Pulmonary artery endothelial cell (primary cell): ENCODE measurements at regions not wholly inside any gene's neighbourhood (a gene's known extent, or its start where the extent isn't known, plus 50 kb on each side); places are given as distances from the start of the nearest gene placed in this dataset.

Experiments used
- DNase-seq: peaks from one replicate; pipeline ENCODE4 v3.0.0-alpha.2; 2011; ENCODE audit warnings: low read depth, low spot score

DNA sequence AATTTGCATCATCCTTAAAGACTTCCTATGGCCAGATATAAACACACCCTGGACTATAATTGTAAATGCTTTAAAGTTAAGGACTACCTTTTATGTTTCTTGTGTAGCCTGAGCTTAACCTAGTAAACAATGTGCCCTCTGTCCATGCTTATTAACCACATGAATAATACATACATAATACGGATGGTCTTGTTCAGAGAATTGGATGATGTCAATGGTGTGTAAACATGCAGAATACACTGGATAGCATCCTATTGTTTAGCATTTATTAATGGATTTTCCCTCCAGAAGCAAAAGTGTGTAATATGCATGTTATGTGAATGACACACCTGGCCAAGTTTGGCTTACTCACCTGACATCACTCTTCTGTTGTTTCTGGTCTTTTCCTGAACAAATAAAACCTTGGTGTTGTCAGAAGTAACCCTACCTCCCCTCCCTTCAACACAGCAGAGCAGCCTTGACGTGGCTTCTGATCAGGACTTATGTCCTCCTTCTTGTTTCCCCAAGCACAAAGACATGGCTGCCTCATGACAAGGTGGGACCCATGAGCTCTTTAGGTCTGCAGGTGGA is 517.9 kb downstream of the MTRR start:
- no peak for DNase-seq

DNA sequence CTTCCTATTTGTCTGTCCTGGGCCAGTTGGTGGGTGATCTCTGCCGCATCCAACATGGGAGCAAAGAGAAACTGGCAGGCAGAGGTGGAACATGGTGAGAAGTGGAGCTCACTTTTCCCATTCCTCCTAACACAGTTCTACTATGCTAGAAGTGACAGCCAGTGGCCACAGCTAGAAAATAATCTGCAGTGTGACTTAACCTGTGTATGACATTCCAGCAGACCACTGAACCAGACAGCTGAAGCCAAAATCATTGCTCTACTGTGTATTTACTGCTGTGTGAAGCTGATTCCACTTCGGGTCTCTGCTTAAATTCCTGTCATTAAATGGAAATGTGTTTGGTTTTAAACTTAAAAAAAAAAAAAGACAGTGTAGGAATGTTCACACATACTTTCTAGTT is 523.0 kb downstream of the MTRR start:
- DNase-seq: no peak

DNA sequence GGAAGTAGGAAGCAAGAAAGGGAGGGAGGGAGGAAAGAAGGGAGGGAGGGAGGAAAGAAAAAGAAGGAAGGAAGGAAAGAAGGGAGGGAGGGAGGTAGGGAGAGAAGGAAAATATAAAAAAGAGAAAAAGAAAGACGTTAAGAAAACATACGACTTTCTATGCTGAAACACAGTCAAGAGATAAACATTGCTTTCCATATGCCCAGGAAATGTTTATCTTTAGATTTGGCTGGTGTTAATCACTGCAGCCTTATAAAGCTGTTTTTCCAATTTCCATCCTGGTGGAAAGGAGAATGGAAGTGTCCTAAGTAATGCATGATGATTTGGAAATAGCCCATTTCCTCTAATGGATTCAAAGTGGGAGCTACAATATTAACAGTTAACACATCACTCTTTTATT is 524.3 kb downstream of the MTRR start:
- no peak for DNase-seq

DNA sequence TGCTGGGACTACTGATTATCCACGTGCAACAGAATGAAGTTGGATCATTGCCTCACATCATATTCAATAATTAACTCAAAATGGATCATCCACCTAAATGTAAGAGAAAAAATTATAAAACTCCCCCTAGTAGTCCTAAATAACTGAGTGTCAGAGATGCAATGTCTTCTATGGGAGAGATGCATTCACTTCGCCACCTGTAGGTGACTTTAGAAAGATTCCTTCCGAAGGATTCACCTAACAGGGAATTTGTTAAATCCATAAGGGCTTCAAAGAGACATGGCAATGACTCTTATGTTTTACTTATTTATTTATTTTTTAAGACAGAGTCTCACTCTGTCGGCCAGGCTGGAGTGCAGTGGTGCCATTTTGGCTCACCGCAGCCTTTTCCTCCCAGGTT is 526.0 kb downstream of the MTRR start:
- no peak for DNase-seq

DNA sequence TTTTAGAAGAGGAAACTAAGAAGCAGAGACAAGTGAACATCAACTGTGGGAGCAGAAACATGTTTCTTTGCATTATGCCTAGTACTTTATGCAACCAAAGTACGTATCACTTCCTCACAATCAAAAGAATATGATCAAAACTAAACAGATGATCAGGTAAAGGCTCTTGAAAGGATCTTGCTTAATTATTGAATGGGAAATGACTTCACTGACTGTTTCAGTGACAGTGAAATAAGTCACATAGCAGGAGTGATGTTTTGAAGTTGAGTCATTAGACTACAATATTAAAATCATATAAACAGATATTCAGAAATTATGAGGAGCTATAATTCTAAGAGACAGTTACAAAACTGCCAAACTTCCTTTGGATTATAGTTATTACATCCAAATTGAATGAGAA is 527.3 kb downstream of the MTRR start:
- DNase-seq: no peak

DNA sequence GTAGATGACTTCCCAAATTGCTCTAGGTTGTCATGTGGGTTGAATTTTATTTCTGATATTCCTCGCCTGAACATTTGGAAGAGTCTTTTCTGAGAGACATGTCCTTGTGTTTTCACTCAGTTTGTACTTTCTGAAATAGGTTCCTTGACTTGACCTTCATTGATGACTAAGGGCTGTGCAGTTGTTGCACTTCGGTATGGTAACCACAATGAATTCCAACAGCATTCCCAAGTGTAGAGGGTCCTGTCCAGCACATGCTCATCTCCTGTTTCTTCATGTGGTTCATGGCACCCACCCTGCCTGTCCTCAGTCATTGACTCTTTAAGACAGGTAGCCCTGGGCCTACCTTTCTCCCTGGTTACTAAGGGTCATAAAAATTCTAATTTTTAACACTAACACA is 527.8 kb downstream of the MTRR start:
- DNase-seq: no peak

DNA sequence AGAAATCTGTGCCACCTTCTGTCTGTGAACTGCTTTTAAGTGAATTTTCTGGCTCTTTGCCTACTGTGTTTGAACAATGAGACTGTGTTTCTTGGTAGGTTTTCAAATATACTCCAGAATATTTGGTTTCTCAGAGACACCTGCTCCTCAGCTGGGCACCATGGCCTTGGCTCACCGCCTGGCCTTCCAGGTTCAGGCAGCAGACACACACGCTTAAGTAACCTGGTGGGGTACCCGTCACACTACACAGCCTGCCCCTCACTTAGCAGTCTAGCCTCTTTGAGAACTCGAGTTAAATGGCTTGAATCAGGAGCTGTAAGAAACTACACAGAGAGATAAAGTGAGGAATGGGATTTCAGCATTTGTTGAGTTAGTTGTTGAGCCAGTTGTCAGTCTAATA is 530.5 kb downstream of the MTRR start:
- DNase-seq: no peak

DNA sequence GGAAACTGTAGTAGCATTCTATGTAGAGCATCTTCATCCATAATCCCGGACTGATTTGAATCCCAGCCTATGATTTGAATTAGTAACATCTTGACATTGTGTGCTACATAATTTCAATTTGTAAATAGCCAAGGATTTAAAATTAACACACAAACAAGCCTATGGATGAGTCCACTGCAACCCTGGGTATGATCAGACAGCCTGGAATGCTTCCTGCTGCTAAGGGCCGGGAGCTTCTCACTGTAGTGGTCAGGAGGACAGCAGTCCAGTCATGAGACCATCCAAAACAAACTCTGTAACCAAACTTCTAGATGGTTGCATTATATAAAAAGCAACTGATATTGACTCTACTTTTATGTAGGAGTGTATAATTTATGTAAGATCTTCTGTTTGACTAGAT is 539.3 kb downstream of the MTRR start:
- no peak for DNase-seq

DNA sequence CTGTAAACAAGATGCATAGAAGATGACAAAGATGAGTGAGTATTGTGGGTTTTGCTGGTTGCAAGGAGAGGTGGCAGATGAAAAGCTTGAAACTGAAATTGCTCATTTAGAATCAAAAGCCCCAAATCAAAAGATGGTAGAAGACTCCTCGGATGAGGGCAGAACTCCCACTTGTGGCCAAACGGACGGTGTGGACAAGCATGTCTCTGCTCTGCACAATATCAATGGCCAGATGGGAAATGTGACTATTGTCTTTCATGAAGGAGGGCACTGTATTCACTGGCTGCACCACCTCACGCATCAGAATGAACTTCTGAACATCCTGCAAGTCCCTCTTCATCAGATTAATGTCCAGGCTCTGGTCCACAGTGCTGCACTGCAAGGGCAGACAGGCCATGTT is 541.7 kb downstream of the MTRR start:
- DNase-seq: no peak

DNA sequence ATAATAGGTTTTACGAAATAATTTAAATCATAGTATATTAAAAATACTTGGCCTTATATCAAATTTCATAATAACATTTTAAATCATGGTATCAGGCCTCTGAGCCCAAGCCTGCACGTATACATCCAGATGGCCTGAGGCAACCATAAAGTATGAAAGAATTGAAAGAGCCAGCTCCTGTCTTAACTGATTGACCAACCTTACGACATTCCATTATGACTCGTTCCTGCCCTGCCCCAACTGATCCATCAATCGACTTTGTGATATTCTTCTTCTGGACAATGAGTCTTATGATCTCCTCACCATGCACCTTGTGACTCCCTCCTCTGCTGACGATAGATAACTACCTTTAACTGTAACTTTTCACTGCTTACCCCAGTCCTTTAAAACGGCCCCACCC is 545.0 kb downstream of the MTRR start:
- DNase-seq: no peak

DNA sequence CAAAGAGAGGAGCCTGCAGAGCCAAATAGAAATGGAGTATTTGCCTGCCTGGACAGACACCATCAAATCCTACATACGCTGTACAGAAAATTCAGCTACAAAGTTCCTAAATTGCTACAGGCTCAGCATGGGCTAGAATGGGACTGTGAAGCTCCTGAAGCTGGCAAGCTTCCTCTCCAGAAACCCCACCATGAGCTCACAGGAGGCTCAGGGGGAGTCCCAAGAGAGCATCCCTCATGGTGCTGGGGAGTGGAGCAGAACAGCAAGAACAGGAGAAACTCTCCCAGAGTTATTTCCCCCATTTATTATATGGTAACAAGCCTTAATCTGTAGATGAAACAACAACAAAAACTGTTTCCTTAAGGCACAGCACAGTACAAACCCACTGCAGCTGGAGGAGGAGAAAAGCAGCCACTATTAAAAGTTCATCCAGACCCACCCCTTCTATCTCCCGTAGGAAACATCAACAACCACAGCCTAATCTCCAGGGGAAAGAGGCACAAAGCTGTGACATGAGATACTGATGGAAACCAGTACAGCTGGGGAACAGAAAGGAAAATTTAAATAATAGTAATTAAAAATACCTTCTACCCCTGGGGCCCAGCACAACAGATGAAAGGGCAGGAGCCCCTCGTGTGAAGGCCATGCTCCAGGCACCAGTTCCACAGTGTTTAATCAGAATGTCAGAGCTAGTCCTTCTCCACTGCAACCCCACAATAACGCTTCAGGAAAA is 548.5 kb downstream of the MTRR start:
- DNase-seq: no peak

DNA sequence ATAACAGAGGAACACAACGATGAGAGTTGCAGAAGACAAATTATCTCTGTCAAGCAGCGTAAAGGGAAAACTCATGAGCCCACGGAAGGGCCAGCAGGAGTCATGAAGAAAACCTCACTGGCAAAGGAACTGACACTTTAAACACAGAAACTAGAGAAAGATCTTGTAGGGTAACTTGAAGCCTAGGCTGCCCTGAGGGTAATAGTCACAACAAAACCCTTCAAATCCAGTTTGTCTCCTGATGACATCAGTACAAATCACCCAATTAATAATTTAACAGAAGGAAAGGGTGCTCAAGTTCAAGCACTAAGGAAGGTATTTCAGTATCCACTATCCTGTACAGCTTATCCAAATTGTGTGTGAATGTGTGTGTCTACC is 549.1 kb downstream of the MTRR start:
- DNase-seq: no peak

DNA sequence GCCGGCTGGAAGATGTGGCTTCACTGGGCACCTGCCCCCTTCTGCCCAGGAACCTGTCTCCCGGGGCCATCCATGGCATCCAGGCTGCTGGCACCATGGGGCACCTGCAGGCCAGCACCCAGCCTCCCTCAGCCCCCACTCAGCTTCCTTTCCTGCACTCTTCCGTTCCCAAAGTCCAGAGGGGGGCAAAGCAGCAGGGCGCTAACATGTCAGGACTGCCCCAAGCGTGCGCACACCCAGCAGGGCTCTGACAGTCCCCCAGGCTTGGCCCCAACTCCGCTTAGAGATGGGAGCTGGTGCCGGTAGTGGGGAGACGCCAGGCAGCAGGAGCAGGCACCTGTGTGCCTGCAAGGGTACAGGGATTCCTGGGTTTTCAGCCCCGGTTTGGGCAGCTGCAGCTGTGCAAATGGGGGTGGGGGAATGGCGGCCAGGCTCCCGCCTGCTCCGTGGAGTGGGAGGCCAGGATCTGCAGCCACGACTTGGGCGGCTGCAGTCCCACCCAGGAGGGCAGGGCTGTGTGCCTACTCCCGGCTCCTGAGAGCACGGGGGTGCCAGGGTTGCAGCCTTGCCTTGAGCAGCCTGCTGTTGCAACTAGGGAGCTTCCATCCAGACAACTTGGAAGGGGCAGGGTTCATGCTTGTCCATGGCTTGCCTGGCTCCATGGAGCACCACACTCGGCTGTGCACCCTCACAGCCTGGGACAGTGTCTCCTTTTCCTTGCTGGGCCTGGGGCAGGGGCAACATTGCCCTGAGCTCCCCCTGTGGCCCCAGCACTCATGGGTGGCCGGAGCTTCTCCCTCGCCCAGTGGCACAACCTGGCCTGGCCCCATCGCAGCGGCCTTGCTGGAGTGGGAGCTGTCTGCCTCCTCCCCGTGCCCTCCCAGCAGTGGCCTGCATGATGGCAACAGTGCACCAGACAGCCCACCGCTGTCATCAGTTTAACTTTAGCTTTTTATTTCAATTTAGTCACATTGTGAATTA is 561.1 kb downstream of the MTRR start:
- DNase-seq: no peak

DNA sequence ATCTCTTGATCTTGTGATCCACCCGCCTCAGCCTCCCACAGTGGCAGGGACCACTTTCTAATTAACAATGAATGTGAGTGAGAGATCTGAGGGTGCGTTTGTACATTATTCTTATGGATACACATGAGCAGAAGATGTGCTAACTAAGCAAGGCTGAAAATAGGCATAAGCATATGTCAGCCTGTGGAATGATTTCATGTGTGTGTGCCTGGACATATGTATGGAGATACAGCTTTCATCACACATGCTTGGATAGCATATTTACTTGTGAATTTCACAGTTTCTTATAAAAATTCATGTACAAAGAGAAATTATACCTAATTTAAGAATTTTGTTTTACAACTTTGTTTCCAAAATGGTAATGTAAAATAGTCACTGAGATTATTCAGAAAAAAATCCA is 565.6 kb downstream of the MTRR start:
- DNase-seq: no peak

DNA sequence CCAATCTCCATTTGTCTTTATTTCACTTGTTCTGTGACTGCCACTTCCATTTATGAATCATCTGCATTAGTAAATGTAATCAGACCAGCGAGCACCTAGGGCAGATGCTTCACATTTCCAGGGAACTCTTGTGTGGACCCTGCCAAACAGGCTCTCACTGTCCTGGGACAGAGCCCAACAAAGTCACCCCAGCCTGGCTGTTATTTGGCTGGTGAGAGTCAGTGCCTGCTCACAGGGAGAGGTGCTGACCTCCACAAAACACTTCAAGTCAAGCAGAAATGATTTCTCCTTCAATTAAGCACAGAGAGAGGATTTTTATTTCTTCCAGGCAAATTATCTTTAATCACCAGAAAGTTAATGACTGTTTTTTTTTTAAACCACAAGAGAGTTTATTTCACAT is 568.0 kb downstream of the MTRR start:
- no peak for DNase-seq

DNA sequence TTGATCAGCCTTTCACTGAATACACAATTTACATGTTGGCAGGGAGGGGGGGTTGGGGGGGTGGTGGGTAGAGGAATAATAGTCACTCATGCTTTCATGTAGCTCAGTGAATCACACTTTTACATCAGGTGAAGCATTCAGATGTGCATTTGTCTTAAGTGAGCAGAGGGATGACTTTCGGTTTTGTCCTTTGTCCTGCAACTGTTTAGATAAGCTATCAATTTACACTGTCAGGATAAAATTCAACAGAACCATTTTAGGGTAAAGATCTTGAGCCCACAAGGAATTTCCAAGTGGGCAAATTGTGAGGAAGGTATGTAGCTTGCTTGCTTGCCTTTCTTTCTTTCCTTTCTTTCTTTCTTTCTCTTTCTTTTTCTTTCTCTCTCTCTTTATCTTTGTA is 576.2 kb downstream of the MTRR start:
- DNase-seq: no peak

DNA sequence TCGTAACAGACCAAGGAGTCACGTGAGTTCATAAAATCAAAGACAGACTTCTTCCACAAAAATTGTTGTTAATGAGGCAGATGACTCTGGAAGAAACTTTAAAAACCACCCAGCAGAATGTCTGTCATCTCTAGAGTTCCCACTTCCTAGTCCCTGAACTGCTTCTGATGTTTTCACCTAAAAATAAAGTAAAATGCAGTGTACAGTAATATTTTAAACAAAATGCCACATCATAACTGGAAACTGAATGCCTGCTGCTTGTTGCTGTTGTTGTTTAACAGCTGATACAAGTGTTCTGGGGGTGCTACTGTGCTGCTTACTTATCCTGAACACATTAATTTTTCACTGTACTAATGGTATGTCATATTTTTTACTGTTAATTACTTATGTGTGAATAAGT is 577.2 kb downstream of the MTRR start:
- no peak for DNase-seq

DNA sequence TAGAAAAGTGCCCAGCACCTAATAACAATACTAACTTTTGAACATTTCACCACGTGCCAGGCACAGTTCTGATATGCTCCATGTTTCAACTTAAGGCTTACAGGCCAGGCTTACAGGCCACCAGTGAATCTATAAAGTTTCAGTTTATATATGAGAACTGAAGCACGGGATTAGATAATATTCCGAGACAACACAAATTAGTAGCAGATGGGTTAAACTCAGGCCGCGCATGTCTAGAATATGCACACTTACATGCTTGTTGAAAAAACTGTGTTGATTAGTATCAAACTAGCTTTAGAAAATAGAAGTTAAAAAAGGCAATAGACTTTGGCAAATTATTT is 587.9 kb downstream of the MTRR start:
- no peak for DNase-seq

DNA sequence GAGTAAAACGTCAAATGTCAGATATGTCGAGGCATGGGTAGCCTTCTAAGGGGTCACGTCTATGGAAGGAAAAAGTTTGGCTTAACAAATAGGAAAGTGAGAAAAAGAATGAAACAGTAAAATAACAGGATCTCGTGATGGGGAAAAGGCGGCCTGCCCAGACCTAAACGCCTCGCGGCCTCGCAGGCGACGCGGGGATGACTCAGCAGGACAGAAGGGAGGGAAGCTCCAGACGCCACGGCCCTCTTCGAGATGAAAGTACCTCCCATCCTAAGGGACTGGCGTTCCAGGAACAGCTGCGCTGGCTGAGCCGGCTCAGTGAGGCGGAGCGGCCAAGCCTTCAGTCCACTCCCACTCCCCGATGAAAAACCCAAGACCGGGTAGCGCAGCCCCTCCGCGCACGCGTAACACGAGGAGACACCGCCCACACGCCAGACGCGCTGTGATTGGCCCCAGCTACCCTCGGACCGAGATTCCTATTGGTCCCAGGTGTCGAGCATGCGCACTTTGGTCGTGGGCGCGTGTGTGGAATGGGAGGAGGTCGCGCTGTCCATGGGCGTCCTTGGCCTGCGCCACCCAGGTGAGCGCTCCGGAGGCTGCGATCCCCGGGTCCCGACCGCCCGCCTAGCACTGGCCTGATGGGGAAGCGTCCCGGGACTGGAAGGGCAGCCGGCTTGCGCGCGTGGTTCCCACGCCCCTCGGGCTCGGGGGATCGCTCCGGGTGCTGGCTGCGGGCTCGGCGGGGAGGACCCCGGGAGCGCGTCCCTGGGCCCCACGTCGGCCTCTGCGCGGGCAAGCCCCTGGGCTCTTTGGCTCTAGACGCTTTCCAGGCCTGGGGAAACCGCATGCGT is 588.5 kb downstream of the MTRR start:
- peak; percentile 85 for DNase-seq

DNA sequence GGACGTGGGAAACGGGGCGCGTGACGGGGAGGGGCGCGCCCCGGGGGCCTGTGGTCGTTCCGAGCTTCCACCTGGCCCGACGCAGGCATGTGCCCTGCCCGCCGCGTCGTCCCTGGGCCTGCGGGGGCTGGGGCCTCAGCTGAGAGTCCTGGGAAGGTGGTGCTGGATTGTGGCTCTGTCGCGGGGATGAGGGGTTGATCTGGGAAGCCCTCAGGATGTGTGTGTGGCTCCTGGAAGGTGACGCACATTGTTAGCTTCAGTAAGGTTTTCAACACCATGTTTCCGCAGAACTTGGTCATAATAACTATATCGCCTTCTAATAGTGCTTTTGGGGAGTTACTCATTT is 589.1 kb downstream of the MTRR start:
- DNase-seq: no peak

DNA sequence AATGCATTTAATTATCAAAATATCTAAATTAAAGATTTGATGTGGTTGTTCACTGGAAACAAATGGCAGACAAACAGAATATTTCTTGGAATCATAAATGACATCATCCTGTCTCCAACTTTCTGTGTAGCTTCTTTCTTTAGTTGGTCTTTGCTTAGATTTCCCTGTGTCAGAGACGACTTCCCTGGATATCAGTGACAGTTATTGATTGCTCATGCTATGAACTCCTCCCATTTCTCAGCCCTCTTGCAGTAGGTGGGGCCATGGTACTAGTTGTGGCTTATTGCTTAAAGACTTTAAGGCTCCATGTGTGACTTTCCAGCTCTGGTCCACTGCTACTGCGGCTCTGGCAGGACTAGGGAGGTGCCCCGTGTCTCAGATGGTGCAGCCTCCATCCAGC is 592.6 kb downstream of the MTRR start:
- DNase-seq: no peak

DNA sequence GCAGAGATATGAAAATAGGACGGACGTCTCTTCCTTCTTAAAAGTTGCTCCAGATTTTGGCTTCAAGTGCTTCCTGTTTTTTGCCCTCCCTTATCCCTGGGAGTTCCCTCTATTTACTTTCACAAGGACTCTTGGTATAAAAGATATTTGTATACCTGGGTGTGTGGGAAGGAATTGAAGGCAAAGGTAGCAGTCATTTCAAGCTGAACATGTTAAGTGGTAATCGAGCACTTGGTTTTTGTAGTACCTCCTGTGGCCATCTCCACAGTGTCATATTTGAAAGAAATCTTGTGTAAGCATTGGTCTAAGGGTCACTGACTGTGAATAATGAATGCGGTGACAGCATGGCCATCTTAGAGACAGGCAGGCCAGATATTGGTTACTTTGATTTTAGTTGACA is 593.6 kb downstream of the MTRR start:
- no peak for DNase-seq
